ENCODE measurements at regions not wholly inside any gene's neighbourhood (a gene's known extent, or its start where the extent isn't known, plus 50 kb on each side); places are given as distances from the start of the nearest gene placed in this dataset.

- no peak overlapping the region for H3K4me3 ChIP-seq (ENCODE audit: low read depth, low read length)
- no peak for TF ChIP-seq CTCF (IDR thresholded peaks at IDR 0.05; ENCODE audit: borderline replicate concordance, insufficient read depth, low read depth, low read length)
These were observed 161.0 kb upstream of the GATB start for GRCh38 chr4:151921811-151922210.

- TF ChIP-seq CTCF (IDR thresholded peaks at IDR 0.05; ENCODE audit: borderline replicate concordance, insufficient read depth, low read depth, low read length): no peak
- no peak overlapping the region for H3K4me3 ChIP-seq (ENCODE audit: low read depth, low read length)
These were observed 160.6 kb upstream of the GATB start for GRCh38 chr4:151921386-151921785.

- H3K4me3 ChIP-seq (ENCODE audit: low read depth, low read length): no peak overlapping the region
- TF ChIP-seq CTCF (IDR thresholded peaks at IDR 0.05; ENCODE audit: borderline replicate concordance, insufficient read depth, low read depth, low read length): no peak
These were observed 156.4 kb upstream of the GATB start for GRCh38 chr4:151917145-151917734.

- no peak overlapping the region for H3K4me3 ChIP-seq (ENCODE audit: low read depth, low read length)
- no peak for TF ChIP-seq CTCF (IDR thresholded peaks at IDR 0.05; ENCODE audit: borderline replicate concordance, insufficient read depth, low read depth, low read length)
These were observed 151.8 kb upstream of the GATB start for GRCh38 chr4:151912632-151913031.

- no peak for TF ChIP-seq CTCF (IDR thresholded peaks at IDR 0.05; ENCODE audit: borderline replicate concordance, insufficient read depth, low read depth, low read length)
- no peak overlapping the region for H3K4me3 ChIP-seq (ENCODE audit: low read depth, low read length)
These were observed 151.2 kb upstream of the GATB start for GRCh38 chr4:151911970-151912369.

GRCh38 chr4:151908734-151909497 lies 148.1 kb upstream of the GATB start:
- H3K4me3 ChIP-seq (ENCODE audit: low read depth, low read length): no peak overlapping the region
- TF ChIP-seq CTCF (IDR thresholded peaks at IDR 0.05; ENCODE audit: borderline replicate concordance, insufficient read depth, low read depth, low read length): no peak

GRCh38 chr4:151908201-151908600 lies 147.4 kb upstream of the GATB start:
- H3K4me3 ChIP-seq (ENCODE audit: low read depth, low read length): no peak overlapping the region
- no peak for TF ChIP-seq CTCF (IDR thresholded peaks at IDR 0.05; ENCODE audit: borderline replicate concordance, insufficient read depth, low read depth, low read length)

All from GM12875 (cell line).